Effector CD4-positive, alpha-beta T cell (primary cell): ENCODE measurements at regions not wholly inside any gene's neighbourhood (a gene's known extent, or its start where the extent isn't known, plus 50 kb on each side); places are given as distances from the start of the nearest gene placed in this dataset.
"Not testable (repeated sequence)": the region's sequence is repeated elsewhere in the genome, so short reads cannot be mapped to it uniquely, and the experiment has no call there.

Experiments
- DNase-seq: peaks from one replicate; pipeline ENCODE4 v3.0.0-alpha.2; 2020

DNA sequence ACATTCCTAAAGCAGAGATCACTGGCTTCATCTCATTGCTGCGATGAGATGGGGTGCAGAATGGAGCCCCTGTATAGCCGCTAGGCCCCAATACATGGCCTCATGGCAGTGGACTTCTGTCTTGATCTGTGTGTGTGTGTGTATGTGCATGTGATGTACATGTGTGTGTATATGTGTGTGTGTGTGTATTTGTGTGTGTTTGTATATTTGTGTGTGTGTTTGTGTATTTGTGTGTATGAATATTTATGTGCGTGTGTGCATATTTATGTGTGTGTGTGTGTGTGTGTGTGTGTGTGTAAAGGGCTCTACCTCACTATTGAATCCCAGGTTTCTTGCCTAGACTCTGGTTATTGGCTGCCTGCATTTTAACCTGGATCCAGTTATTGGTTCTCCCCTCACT, 958.2 kb downstream of the GRID1 start:
- no peak for DNase-seq

DNA sequence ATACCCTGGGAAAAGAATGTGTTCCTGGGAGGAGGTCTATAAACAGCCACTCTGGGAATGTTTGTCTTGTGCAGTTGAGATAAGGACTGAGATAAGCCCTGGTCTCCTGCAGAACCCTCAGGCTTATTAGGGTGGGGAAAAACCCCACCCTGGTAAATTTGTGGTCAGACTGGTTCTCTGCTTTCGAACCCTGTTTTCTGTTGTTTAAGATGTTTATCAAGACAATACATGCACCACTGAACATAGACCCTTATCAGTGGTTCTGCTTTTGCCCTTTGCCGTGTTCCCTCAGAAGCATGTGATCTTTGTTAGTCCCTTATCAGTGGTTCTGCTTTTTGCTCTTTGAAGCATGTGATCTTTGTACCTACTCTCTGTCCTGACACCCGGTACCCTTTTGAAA, 956.0 kb downstream of the GRID1 start:
- not testable (repeated sequence) for DNase-seq

DNA sequence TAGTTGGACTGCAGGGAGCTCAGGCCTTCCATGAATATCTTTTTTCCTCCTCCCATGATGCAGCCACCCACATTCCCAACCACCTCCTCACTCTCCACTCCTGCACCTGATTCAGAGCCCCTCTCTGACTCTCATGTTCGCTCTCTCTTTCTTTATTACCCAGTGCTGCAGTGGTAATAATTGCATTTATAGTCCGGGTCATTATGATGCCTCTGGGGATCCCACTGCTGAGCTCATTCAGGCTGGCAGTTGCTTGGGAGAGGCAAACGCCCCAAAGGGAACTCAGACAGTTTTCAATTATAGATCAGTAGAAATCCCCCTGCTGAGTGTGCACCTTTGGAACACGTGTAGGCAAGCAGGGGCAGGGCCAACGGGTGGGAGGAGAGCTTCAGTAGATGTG, 953.0 kb downstream of the GRID1 start:
- no peak for DNase-seq

DNA sequence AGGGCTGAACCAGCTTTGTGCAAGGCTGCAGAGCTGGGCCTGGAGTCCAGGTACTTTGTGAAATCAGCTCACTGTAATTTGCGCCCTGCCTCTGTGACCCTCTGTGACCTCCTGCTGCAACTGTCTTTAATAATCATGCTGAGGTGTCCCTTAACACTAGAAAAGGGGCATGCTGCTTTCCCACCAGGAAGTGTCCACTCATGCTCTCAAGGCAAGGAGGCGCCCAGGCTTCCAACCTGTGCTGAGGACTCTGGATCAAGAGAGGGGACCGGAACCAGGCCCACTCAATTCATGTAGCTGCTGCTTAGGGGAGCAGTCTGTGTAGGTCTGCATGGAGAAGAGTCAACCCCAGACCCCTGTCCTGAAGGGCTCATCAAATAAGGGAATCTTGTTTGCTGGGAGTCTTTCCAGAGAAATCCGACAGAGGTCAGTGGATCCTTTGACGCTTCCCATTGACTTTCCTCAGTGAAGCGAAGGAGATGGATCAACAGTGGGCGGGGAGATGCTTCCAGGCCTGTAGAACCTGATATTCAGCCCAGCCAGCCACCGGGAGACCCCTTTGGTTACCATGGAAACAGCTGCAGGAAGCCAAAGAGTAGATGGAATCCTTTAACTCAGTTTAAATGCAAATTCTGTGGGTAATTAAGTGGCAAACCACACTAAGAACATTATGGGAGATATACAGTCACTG, 945.9 kb downstream of the GRID1 start:
- DNase-seq: no peak

DNA sequence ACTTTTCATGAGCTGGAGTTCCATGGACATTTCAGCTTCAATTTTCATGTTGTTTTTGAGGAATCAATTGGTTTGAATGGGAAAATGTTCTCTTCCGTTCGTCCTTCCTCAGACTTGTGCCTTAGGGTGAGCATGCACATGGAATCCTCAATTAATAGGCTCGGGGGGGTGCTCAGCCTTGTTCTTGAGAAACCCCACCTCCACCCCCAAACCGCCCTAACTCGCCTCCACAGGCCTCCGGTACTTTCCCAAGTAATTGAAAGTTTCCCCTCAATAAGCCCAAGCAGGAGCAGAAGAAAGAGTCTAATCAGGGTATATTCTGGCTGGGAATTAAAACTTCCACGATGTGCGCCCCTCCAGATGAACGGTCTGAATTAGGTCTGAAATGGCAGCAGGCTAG, 945.2 kb downstream of the GRID1 start:
- no peak for DNase-seq

DNA sequence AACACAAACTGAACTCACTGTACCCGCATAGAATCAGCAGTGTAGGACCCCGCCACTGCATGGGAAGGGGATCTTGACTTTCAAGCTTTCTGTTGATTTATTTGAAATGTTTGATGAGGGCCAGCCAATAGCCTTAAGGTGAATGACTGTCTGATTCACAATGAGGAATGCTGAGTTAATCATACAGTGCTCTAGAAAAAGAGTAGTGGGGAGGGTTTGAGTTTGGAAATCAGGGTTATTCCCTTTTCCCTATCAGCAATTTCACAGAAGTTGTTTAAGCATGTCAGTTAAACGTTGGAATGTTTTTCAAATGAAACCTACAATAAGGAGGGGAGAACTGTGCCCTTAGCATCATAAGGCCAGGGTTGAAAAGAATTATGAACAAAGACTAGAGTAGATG, 937.5 kb downstream of the GRID1 start:
- DNase-seq: no peak

DNA sequence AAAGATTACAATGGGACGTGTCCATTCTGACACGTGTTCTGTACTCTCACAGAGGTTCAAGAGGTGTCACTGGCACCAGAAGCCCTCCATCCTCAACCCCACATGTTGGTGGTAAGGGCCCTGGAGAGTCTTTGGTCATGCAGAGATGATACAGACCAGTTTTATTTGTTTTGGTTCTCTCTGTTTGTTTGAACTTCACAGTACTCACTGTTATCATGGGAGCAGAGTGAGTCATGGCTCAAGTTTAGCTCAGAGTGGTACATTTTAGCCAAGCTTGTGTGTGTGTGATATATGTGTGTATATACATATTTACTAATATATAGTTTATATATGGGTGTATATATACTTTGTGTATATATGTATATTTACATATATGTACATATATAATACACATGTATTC, 935.6 kb downstream of the GRID1 start:
- DNase-seq: no peak

DNA sequence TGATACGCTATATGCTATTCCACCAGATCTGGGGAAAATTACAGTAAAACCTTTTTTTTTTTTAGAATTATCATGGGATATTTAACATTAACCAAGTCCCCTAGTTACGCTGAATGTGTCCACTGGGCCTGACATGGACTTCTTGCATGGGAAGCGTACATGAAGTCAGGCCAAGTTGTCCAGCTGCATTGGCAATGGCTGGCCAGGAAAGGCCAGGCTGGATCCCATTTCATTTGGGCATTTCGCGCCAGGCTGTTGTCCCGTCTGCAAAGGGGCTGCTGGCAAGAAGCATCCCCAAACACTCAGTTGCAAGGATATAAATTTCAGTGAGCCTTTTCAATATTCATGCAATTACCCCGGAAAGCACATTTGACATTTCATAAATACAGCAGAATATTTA, 933.3 kb downstream of the GRID1 start:
- DNase-seq: no peak

DNA sequence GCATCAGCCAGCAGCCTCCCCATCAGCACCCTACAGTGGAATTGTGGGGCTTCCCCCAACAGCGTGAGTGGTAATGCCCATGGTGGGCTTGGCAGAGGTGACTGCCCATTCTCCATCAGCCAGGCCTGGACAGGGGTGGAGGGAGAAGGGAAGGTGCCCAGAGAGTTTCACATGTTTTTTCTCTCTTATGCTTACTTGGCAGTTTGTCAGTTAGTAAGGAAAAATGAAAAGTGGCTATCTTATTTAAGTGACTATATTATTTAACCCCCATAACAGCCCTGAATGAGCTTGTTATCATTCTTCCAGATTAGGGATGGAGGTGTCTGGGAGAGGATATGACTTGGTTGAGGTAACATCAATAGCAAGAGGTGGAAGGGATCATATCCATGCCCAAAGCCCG, 921.7 kb downstream of the GRID1 start:
- DNase-seq: no peak

GRCh38 chr10:85445702-85446101, 920.9 kb downstream of the GRID1 start:
- no peak for DNase-seq

DNA sequence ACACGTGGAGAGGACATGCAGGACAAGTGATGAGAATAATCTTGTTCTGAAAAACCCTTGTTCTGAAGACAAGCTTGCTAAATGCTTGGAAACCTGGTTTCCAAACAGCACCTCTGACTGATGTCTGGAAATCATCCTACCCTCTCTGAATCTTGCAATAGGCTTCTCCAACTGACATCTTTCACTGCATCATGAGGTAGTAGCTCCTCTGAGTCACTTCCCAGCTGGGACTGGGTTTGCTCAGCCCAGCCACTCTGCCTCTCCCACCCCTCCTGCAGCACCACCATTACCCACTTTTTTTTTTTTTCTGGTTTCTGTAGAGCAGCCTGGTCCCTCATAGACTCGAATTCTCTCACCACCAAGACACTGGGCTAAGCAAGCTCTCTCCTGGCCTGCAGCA, 919.8 kb downstream of the GRID1 start:
- no peak for DNase-seq

DNA sequence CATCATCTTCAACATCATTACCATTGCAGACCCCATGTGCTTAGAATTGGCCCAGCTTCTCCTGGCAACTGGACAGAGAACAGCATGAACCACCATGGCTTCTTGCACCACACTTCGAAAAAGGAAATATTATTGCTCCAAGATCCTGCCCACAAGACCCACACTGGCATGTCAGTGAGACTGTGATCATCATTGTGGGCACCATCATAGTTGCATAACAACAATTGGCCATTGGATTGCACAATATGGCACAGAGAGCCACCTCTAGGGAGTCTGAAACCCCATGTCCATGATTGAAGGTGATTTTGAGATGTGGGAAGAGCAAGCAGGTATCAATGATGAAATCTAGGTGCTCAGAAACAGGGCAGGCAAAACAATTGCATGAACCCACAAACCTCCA, 918.9 kb downstream of the GRID1 start:
- DNase-seq: no peak

GRCh38 chr10:85448716-85449115, 917.9 kb downstream of the GRID1 start:
- DNase-seq: no peak

DNA sequence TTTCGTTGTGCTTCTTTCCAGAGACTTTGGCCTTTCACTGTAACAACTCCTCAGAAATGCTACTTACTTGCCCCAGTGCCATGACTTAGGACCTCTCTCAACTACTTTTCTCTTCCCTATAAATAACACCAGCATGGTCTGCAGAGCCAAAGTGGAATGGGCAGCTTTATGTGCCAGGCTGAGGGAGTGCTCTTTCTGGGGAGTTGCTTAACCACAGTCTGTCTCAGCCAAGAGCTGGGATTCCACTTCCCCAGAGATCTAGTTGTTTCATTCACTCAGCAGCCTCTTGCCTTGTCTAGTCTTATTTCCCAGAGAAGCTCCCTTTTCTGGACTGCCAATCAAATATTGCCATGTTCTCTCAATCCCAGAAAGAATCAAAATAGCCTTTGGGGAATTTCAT, 912.2 kb downstream of the GRID1 start:
- DNase-seq: no peak

- DNase-seq: no peak
These were observed 909.4 kb downstream of the GRID1 start for GRCh38 chr10:85457191-85457590.

- DNase-seq: no peak
These were observed 908.3 kb downstream of the GRID1 start for GRCh38 chr10:85458324-85458723.

GRCh38 chr10:85459906-85460305, 906.7 kb downstream of the GRID1 start:
- no peak for DNase-seq

DNA sequence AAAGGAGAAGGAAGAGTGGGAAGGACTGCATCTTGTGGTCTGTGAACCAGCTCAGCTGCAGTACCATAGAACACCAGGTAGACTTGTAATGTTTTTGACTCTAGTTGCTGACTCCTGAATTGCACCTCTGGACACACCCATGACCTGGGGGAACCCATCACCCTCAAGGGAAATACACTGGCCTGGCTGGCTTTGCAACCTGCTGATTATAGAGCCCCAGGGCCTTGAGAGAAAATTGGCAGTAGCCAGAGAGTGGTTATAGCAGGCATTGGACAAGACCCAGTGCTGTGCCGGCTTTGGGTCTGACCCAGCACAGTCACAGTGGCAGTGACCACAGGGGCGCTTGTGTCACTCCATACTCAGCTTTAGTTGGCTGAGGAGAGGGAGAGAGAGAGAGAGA, 902.3 kb downstream of the GRID1 start:
- no peak for DNase-seq

GRCh38 chr10:85477979-85478378, 888.6 kb downstream of the GRID1 start:
- no peak for DNase-seq

DNA sequence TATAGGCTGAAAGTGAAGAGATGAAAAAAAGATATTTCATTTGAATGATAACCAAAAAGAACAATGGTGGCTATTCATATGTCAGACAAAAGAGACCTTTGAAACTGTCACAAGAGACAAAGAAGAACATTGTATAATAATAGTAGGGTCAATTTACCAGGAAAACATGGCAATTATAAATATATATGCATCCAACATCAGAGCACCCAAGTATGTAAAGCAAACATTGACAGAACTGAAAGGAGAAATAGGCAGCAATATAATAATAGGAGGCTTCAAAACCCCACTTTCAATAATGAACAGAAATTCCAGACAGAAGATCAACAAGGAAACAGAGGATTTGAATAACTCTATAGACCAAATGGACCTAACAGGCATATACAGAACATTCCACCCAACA, 876.2 kb downstream of the GRID1 start:
- DNase-seq: no peak

DNA sequence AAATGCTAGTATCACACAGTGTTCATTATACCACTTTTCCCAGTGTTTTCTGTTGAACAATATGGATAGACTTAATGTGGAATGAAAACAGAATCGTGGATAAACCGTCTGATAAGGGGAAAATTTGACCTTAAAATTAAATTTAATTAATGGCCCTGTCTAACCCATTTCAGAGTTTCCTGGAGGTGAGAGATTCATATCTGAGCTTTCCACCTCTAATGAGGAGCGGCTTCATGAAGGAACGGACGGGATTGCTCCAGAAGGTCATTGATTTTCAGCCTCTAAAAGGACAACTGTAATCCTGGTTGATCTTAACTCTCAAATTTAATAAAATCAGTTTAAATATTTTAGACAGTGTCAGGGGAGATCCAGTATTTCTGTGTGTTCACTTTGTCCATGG, 874.9 kb downstream of the GRID1 start:
- no peak for DNase-seq

- DNase-seq: no peak
These were observed 873.9 kb downstream of the GRID1 start for GRCh38 chr10:85492684-85493083.

GRCh38 chr10:85493703-85494102, 872.9 kb downstream of the GRID1 start:
- no peak for DNase-seq

GRCh38 chr10:85504641-85505040, 862.0 kb downstream of the GRID1 start:
- DNase-seq: not testable (repeated sequence)

- no peak for DNase-seq
These were observed 858.4 kb downstream of the GRID1 start for GRCh38 chr10:85508159-85508558.

DNA sequence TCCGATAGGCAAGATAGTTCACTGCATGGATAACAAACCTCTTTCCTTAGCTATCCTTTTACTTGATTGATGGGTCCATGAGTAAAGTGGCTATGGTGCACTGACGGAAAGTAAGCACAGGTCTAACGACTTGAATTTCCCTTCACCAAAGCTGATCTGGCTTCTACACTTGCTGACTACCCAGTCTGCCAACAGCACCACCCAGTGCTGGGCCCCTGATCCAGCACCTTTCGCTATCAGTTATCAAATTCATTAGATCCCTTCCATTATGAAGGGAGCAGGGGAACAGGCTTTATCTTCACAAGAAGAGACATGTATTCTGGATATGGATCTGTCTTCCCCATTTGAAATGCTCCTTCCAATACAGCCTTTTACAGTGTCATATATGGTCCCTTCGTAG, 855.9 kb downstream of the GRID1 start:
- no peak for DNase-seq
